Stimulated activated CD4-positive, alpha-beta T cell treated with anti-CD3 and anti-CD28 coated beads, Interleukin-12 subunit alpha, Interleukin-12 subunit beta, amount 100 ng/mL, for 48 hours (primary cell): ENCODE measurements at regions not wholly inside any gene's neighbourhood (a gene's known extent, or its start where the extent isn't known, plus 50 kb on each side); places are given as distances from the start of the nearest gene placed in this dataset.
"Not testable (repeated sequence)": the region's sequence is repeated elsewhere in the genome, so short reads cannot be mapped to it uniquely, and the experiment has no call there.

Source experiments
- DNase-seq, 3 donors: peaks; one replicate each; pipeline ENCODE4 v3.0.0-alpha.2; 2020; ENCODE audit warnings: low read depth in 2 of 3, low spot score in 1 of 3

GRCh38 chr12:127455347-127456265 is 811.4 kb upstream of the TMEM132C start:
- no peak for DNase-seq

GRCh38 chr12:127457726-127458125 is 809.2 kb upstream of the TMEM132C start:
- DNase-seq: no peak

GRCh38 chr12:127459166-127459565 is 807.8 kb upstream of the TMEM132C start:
- no peak for DNase-seq

- no peak for DNase-seq
Measured at GRCh38 chr12:127459687-127460086, 807.3 kb upstream of the TMEM132C start.

GRCh38 chr12:127463237-127463636 is 803.7 kb upstream of the TMEM132C start:
- no peak for DNase-seq

GRCh38 chr12:127469331-127469730 is 797.6 kb upstream of the TMEM132C start:
- no peak for DNase-seq

GRCh38 chr12:127473766-127474165 is 793.2 kb upstream of the TMEM132C start:
- DNase-seq: no peak

- no peak for DNase-seq
Measured at GRCh38 chr12:127479256-127479655, 787.7 kb upstream of the TMEM132C start.

- no peak for DNase-seq
Measured at GRCh38 chr12:127480775-127481314, 786.1 kb upstream of the TMEM132C start.

GRCh38 chr12:127482950-127483349 is 784.0 kb upstream of the TMEM132C start:
- no peak for DNase-seq

GRCh38 chr12:127485528-127485927 is 781.4 kb upstream of the TMEM132C start:
- DNase-seq: no peak

GRCh38 chr12:127487031-127487430 is 779.9 kb upstream of the TMEM132C start:
- DNase-seq: no peak

- DNase-seq: no peak
Measured at GRCh38 chr12:127489061-127489460, 777.9 kb upstream of the TMEM132C start.

GRCh38 chr12:127494961-127495915 is 771.7 kb upstream of the TMEM132C start:
- DNase-seq: no peak

GRCh38 chr12:127496255-127496654 is 770.7 kb upstream of the TMEM132C start:
- DNase-seq: no peak

GRCh38 chr12:127500512-127501035 is 766.4 kb upstream of the TMEM132C start:
- DNase-seq: no peak

GRCh38 chr12:127501916-127502315 is 765.1 kb upstream of the TMEM132C start:
- DNase-seq: no peak

- DNase-seq: no peak
Measured at GRCh38 chr12:127503246-127503645, 763.7 kb upstream of the TMEM132C start.

GRCh38 chr12:127503996-127504395 is 763.0 kb upstream of the TMEM132C start:
- not testable (repeated sequence) for DNase-seq

GRCh38 chr12:127504874-127505273 is 762.1 kb upstream of the TMEM132C start:
- DNase-seq: no peak

- no peak for DNase-seq
Measured at GRCh38 chr12:127507341-127507740, 759.6 kb upstream of the TMEM132C start.
